ENCODE measurements at regions not wholly inside any gene's neighbourhood (a gene's known extent, or its start where the extent isn't known, plus 50 kb on each side); places are given as distances from the start of the nearest gene placed in this dataset.

DNA sequence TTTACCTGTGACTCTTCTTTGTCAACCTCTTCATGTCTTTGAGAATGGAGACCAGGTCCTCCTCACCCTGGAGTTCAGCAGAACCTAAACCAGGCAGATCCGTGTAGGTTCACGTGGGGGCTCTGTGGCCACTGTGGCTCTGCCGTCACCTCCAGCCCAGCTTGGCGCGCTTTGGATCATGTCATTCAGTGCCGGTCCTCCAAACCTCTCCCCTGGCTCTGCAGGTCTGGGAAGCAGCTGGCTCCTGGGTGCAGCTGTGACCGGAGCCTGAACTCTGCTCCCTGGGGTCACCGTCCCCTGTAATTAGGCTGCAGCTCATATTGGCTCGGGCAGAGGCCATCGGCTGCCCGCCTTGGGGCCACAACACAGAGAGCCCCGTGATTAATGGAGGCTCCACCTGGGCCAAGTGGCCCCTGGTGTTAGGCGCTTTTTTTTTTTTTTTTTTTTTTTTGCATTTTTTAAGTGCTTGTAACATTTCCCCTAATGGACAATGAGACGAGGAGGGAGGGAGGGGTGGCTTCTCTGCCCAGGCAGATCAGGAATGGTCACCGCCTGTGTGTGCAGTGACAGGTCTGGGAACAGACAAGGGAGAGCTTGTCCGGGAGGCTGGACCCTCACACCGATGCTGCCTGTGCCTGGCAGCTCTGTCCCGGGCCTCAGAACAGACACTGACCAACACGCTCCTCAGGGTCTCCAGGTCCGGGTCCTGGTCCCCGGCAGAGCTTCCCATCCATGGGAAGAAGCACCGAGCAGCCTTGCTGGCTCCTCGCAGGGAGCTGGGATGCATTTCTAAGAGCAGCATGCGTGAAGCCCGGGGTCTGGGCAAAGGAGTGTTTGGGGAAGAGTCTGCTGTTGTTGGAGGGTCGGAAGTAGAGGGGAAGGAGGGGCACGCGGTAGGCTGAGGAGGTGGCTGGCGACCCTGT, 247.9 kb downstream of the SEC14L1 start:
- Mint-ChIP-seq H3K9me3 (no peaks in the 10 kb centered on the region), H3K4me3 (peak overlapping the region; percentile 74 to 86 (median 79)), H3K4me1 (peaks cover 83 to 86% (median 86%) of the 10 kb centered on the region in 3 donors), H3K27ac (peak overlapping the region; percentile 92 to 96), H3K27me3 (no peaks in the 10 kb centered on the region), H3K36me3 (peaks cover 6% of the 10 kb centered on the region)
- Histone ChIP-seq H3K4me3 (ENCODE audit: control insufficient read depth in 1 of 2, extremely low read depth in 1 of 2, low read length in 1 of 2) (peak overlapping the region; percentile 48 to 55), H3K27ac (ENCODE audit: low read length) (peak overlapping the region; percentile 74), H3K4me1 (ENCODE audit: control insufficient read depth in 1 of 2, extremely low read depth in 1 of 2, insufficient read depth in 2 of 2, low read length in 2 of 2) (peaks cover 65 to 100% of the 10 kb centered on the region in 2 experiments), H3K9me3 (no peaks in the 10 kb centered on the region), H3K27me3 (replicated peaks in 1 of 2; ENCODE audit: control insufficient read depth in 2 of 2, extremely low read depth in 1 of 2, insufficient read depth in 2 of 2, low read length in 1 of 2) (no peaks in the 10 kb centered on the region), H3K36me3 (ENCODE audit: control insufficient read depth in 2 of 2, extremely low read depth in 1 of 2, insufficient read depth in 1 of 2, low read length in 1 of 2) (peaks cover 12 to 19% of the 10 kb centered on the region in 2 donors)
- ChIA-PET POLR2A (interaction anchor here in 1 of 2 donors (0.5 to 0.7 kb wide), 3 partner anchors 140 to 570 kb away, joined by 5 to 11 read pairs (median 10); partner anchors contain the start of gene TNRC6C), CTCF (interaction anchor here in 1 of 2 donors (0.9 to 1.4 kb wide), 3 partner anchors 14 to 57 kb away, joined by 3 to 4 read pairs (median 4); no protein-coding TSS in a partner anchor)
- 67% methylated on average over 25 of the region's 29 CpGs for WGBS (ENCODE audit: insufficient coverage)
- DNase-seq: no peak
- ATAC-seq (replicated peaks in 1 of 4): no peak

DNA sequence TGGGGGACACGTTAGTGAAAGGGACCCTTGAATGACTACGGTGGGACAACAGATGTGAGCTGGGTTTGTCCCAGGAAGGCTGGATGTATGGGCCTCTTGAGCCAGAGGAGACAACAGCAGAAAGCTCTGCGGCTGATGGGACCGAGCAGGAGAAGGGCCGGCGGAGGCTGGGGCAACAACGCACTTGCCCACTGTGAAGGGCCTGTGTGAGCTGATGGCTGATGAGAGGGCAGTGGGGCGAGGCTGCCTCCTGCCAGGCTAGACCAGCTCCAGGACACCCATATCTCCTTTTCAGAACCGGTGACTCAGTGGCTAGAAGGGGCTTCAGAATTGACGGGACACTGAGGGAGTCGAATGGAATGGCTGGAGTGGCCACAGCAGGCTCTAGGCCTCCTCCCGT, 250.1 kb downstream of the SEC14L1 start:
- H3K27ac ChIP-seq (ENCODE audit: low read length): peak overlapping the region; percentile 44
- no peak for ATAC-seq (replicated peaks in 1 of 4)
- H3K4me1 ChIP-seq (ENCODE audit: control insufficient read depth in 1 of 2, extremely low read depth in 1 of 2, insufficient read depth in 2 of 2, low read length in 2 of 2): peaks cover 62 to 93% of the 10 kb centered on the region in 2 experiments
- POLR2A ChIA-PET: no interaction called here
- Mint-ChIP-seq H3K9me3 (no peaks in the 10 kb centered on the region), H3K4me1 (peaks cover 85 to 88% (median 86%) of the 10 kb centered on the region in 3 donors), H3K4me3 (peak overlapping the region; percentile 52 to 86 (median 62)), H3K27ac (peak overlapping the region; percentile 93 to 96), H3K27me3 (no peaks in the 10 kb centered on the region), H3K36me3 (peaks cover 4% of the 10 kb centered on the region)
- no peak for DNase-seq
- WGBS (ENCODE audit: insufficient coverage): 97% methylated on average over 6 of the region's 12 CpGs
- H3K9me3 ChIP-seq: no peaks in the 10 kb centered on the region
- peaks cover 9 to 17% of the 10 kb centered on the region in 2 donors for H3K36me3 ChIP-seq (ENCODE audit: control insufficient read depth in 2 of 2, extremely low read depth in 1 of 2, insufficient read depth in 1 of 2, low read length in 1 of 2)
- no peak overlapping the region for H3K4me3 ChIP-seq (ENCODE audit: control insufficient read depth in 1 of 2, extremely low read depth in 1 of 2, low read length in 1 of 2)
- no peaks in the 10 kb centered on the region for H3K27me3 ChIP-seq (replicated peaks in 1 of 2; ENCODE audit: control insufficient read depth in 2 of 2, extremely low read depth in 1 of 2, insufficient read depth in 2 of 2, low read length in 1 of 2)
- CTCF ChIA-PET: interaction anchor here (0.9 kb wide), 2 partner anchors 10 kb away, joined by 3 to 4 read pairs; no protein-coding TSS in a partner anchor

DNA sequence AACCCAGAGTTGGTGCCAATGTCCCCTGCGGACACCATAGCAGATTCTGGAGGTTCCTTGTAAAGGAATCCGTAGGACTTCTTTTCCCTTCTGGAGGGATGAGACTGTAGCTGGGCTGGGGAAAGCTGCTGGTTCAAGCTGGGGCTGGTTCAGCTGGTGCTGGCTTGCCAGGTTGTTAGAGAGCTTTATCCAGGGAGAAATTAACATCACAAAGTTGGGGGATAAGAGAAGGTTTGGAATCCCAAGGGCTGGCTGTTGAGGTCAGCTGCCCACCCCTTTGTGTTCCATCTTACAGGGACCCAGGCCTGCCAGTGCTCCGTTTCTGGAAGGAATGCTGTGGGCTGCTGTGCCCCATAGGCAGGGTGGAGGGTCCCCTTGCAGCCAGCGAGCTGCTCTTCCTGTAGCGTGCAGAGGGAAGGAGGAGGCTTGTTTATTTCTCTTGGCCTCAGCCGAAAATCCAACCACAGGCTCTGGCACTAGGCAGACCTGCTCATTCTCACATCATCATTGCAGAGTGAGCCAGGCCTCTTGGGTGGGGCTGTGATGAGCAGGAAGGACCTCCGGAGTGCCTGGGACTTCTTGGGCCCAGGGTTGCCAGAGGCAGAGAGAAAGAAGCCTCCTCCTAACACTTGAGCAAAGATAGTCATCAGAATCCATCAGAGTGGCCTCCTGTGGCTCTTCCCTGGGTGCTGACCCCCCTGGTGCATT, 251.1 kb downstream of the SEC14L1 start:
- peak overlapping the region; percentile 44 for H3K27ac ChIP-seq (ENCODE audit: low read length)
- CTCF ChIA-PET: interaction anchor here in 1 of 2 donors (1.0 kb wide), 1 partner anchor 8 kb away, joined by 3 read pairs; no protein-coding TSS in a partner anchor
- Mint-ChIP-seq H3K9me3 (no peaks in the 10 kb centered on the region), H3K27ac (peak overlapping the region; percentile 93 to 96), H3K27me3 (no peaks in the 10 kb centered on the region), H3K4me3 (peak overlapping the region; percentile 42 to 86 (median 62)), H3K4me1 (peaks cover 85 to 87% (median 86%) of the 10 kb centered on the region in 3 donors), H3K36me3 (peaks cover 4% of the 10 kb centered on the region)
- ATAC-seq (replicated peaks in 1 of 4): peak; percentile 38 to 82 (median 74)
- DNase-seq: peak in 13 of 35 experiments; percentile 27 to 68 (median 32)
- WGBS (ENCODE audit: insufficient coverage): no CpG with 5 or more reads among the region's 7 CpGs
- H3K4me1 ChIP-seq (ENCODE audit: control insufficient read depth in 1 of 2, extremely low read depth in 1 of 2, insufficient read depth in 2 of 2, low read length in 2 of 2): peaks cover 56 to 93% of the 10 kb centered on the region in 2 experiments
- H3K27me3 ChIP-seq (replicated peaks in 1 of 2; ENCODE audit: control insufficient read depth in 2 of 2, extremely low read depth in 1 of 2, insufficient read depth in 2 of 2, low read length in 1 of 2): no peaks in the 10 kb centered on the region
- H3K36me3 ChIP-seq (ENCODE audit: control insufficient read depth in 2 of 2, extremely low read depth in 1 of 2, insufficient read depth in 1 of 2, low read length in 1 of 2): peaks cover 12 to 16% of the 10 kb centered on the region in 2 donors
- H3K4me3 ChIP-seq (ENCODE audit: control insufficient read depth in 1 of 2, extremely low read depth in 1 of 2, low read length in 1 of 2): peak overlapping the region; percentile 2 to 58
- POLR2A ChIA-PET: no interaction called here
- no peaks in the 10 kb centered on the region for H3K9me3 ChIP-seq

DNA sequence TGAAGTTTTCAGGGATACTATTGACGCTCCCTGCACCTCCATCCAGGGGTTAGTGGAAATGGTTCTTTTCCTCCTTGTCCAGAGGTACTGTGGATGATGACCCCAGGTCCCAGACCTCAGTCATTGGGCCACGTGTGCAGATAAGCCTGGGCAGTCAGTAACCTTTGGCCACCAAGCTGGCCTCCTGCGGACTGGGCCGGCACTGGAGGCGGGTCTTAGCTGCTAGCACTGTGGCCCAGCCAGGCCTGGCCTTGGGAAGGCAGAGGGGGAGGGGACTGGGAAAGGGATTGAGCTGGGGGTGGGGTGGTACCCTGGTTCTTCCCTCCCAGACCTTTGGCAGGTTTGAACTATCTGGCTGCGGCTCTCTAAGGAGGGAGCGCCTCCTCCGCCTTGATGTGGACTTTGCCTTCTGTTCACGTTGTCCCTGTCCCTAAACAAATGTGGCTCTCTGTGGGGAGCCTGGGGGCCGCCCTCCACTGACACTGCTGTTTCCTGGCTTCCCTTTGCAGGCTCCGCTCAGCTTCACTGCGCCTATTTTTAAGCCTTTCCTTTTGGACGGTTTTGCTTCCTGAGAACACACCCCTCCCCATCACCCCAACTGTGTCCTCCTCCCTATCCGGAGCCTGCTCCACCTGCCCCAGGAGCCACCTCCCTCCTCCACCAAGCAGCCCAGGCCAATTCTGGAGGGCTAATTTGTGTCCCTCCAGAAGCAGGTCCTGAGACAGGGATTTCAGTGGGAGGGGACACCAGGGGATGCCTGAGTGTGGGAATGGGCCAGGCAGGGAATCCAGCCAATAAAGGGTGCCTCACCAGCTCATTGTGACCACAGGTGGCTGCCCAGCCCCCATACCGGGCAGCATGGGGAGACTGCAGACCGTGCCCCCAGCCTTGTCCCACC, 251.9 kb downstream of the SEC14L1 start:
- peaks cover 64 to 93% of the 10 kb centered on the region in 2 experiments for H3K4me1 ChIP-seq (ENCODE audit: control insufficient read depth in 1 of 2, extremely low read depth in 1 of 2, insufficient read depth in 2 of 2, low read length in 2 of 2)
- no peaks in the 10 kb centered on the region for H3K9me3 ChIP-seq
- peaks cover 84 to 86% (median 86%) of the 10 kb centered on the region in 3 donors for H3K4me1 Mint-ChIP-seq

DNA sequence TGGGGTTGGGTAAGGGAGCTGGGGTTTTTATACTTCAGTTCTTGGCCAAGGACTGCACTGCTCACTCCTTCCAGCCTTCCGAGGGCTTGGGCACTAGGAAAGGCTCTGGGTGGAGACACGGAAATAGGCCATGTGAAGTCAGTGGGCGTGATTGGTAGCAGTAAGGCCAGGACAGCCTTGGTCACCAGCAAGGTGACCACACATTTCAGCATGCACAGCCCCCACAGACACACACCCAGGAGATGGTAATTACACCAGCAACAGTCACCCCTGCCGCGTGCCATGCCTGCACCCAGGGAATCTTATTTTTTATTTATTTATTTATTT, 252.5 kb downstream of the SEC14L1 start:
- peak overlapping the region in 1 of 2 donors; percentile 15 for H3K4me3 ChIP-seq (ENCODE audit: control insufficient read depth in 1 of 2, extremely low read depth in 1 of 2, low read length in 1 of 2)
- no peaks in the 10 kb centered on the region for H3K9me3 ChIP-seq
- ATAC-seq (replicated peaks in 1 of 4): no peak
- H3K9me3 Mint-ChIP-seq: no peaks in the 10 kb centered on the region
- ChIA-PET POLR2A (interaction anchor here in 1 of 2 donors (0.5 kb wide), 1 partner anchor 21 kb away, joined by 5 read pairs; no protein-coding TSS in a partner anchor), CTCF (interaction anchor here in 1 of 2 donors (0.6 kb wide), 1 partner anchor 1965 kb away, joined by 10 read pairs; no protein-coding TSS in a partner anchor)
- no peak for DNase-seq
- H3K27me3 Mint-ChIP-seq: no peaks in the 10 kb centered on the region
- peaks cover 60 to 93% of the 10 kb centered on the region in 2 experiments for H3K4me1 ChIP-seq (ENCODE audit: control insufficient read depth in 1 of 2, extremely low read depth in 1 of 2, insufficient read depth in 2 of 2, low read length in 2 of 2)
- peaks cover 11 to 12% of the 10 kb centered on the region in 2 donors for H3K36me3 ChIP-seq (ENCODE audit: control insufficient read depth in 2 of 2, extremely low read depth in 1 of 2, insufficient read depth in 1 of 2, low read length in 1 of 2)
- H3K4me3 Mint-ChIP-seq: peak overlapping the region in 1 of 3 donors; percentile 86
- H3K36me3 Mint-ChIP-seq: peaks cover 6% of the 10 kb centered on the region
- 93% methylated on average over 2 of the region's 5 CpGs for WGBS (ENCODE audit: insufficient coverage)
- peak overlapping the region; percentile 44 for H3K27ac ChIP-seq (ENCODE audit: low read length)
- no peaks in the 10 kb centered on the region for H3K27me3 ChIP-seq (replicated peaks in 1 of 2; ENCODE audit: control insufficient read depth in 2 of 2, extremely low read depth in 1 of 2, insufficient read depth in 2 of 2, low read length in 1 of 2)
- peaks cover 87 to 89% (median 89%) of the 10 kb centered on the region in 3 donors for H3K4me1 Mint-ChIP-seq
- peak overlapping the region; percentile 93 to 96 for H3K27ac Mint-ChIP-seq

More for the DNA sequence above, 251.9 kb downstream of the SEC14L1 start:
- Mint-ChIP-seq H3K9me3 (no peaks in the 10 kb centered on the region), H3K36me3 (peaks cover 6% of the 10 kb centered on the region), H3K4me3 (peak overlapping the region in 2 of 3 donors; percentile 62 to 86), H3K27ac (peak overlapping the region; percentile 93 to 96), H3K27me3 (no peaks in the 10 kb centered on the region)
- 68% methylated on average over 8 of the region's 16 CpGs for WGBS (ENCODE audit: insufficient coverage)
- H3K27ac ChIP-seq (ENCODE audit: low read length): peak overlapping the region; percentile 44
- peaks cover 11 to 12% of the 10 kb centered on the region in 2 donors for H3K36me3 ChIP-seq (ENCODE audit: control insufficient read depth in 2 of 2, extremely low read depth in 1 of 2, insufficient read depth in 1 of 2, low read length in 1 of 2)
- ATAC-seq (replicated peaks in 1 of 4) (no peak), DNase-seq (no peak)
- H3K4me3 ChIP-seq (ENCODE audit: control insufficient read depth in 1 of 2, extremely low read depth in 1 of 2, low read length in 1 of 2): peak overlapping the region in 1 of 2 donors; percentile 15
- POLR2A ChIA-PET: interaction anchor here in 1 of 2 donors (0.5 kb wide), 1 partner anchor 21 kb away, joined by 5 read pairs; no protein-coding TSS in a partner anchor
- H3K27me3 ChIP-seq (replicated peaks in 1 of 2; ENCODE audit: control insufficient read depth in 2 of 2, extremely low read depth in 1 of 2, insufficient read depth in 2 of 2, low read length in 1 of 2): no peaks in the 10 kb centered on the region
- CTCF ChIA-PET: interaction anchor here in 1 of 2 donors (0.6 kb wide), 1 partner anchor 1965 kb away, joined by 10 read pairs; no protein-coding TSS in a partner anchor
